ENCODE measurements at regions not wholly inside any gene's neighbourhood (a gene's known extent, or its start where the extent isn't known, plus 50 kb on each side); places are given as distances from the start of the nearest gene placed in this dataset.
A peak's percentile ranks its signal among the peaks of the same experiment; 100 is the strongest.
"Not testable (repeated sequence)": the region's sequence is repeated elsewhere in the genome, so short reads cannot be mapped to it uniquely, and the experiment has no call there.

- H3K4me1 ChIP-seq (ENCODE audit: control insufficient read depth, insufficient read depth, low read length), result no peaks in the 10 kb centered on the region
Observed at GRCh38 chr4:157701695-157701994, 471.2 kb downstream of the GASK1B start.

GRCh38 chr4:157700898-157701694 is 471.7 kb downstream of the GASK1B start:
- H3K27me3 ChIP-seq (ENCODE audit: control insufficient read depth in 1 of 2, insufficient read depth in 2 of 2, low read length in 2 of 2), result no peaks in the 10 kb centered on the region
- no peaks in the 10 kb centered on the region for H3K9me3 ChIP-seq (ENCODE audit: control insufficient read depth in 2 of 2, low read length in 2 of 2)
- H3K4me1 ChIP-seq (ENCODE audit: control insufficient read depth, insufficient read depth, low read length), result no peaks in the 10 kb centered on the region
- no peak overlapping the region for H3K4me3 ChIP-seq (ENCODE audit: low read length in 2 of 2)
- no peak overlapping the region for H3K27ac ChIP-seq (ENCODE audit: low read length)
- no peaks in the 10 kb centered on the region for H3K36me3 ChIP-seq (ENCODE audit: control insufficient read depth in 2 of 2, insufficient read depth in 2 of 2, low read length in 2 of 2)
- no peak overlapping the region for H3K9ac ChIP-seq (ENCODE audit: low read length in 2 of 2)

More at GRCh38 chr4:157701695-157701994, 471.2 kb downstream of the GASK1B start:
- H3K27me3 ChIP-seq (ENCODE audit: control insufficient read depth in 1 of 2, insufficient read depth in 2 of 2, low read length in 2 of 2), result no peaks in the 10 kb centered on the region
- H3K4me3 ChIP-seq (ENCODE audit: low read length in 2 of 2), result no peak overlapping the region
- no peaks in the 10 kb centered on the region for H3K9me3 ChIP-seq (ENCODE audit: control insufficient read depth in 2 of 2, low read length in 2 of 2)
- no peak overlapping the region for H3K9ac ChIP-seq (ENCODE audit: low read length in 2 of 2)
- H3K27ac ChIP-seq (ENCODE audit: low read length), result no peak overlapping the region
- H3K36me3 ChIP-seq (ENCODE audit: control insufficient read depth in 2 of 2, insufficient read depth in 2 of 2, low read length in 2 of 2), result no peaks in the 10 kb centered on the region

- Histone ChIP-seq H3K4me3 (ENCODE audit: low read length in 2 of 2) (no peak overlapping the region), H3K36me3 (ENCODE audit: control insufficient read depth in 2 of 2, insufficient read depth in 2 of 2, low read length in 2 of 2) (no peaks in the 10 kb centered on the region), H3K9ac (ENCODE audit: low read length in 2 of 2) (no peak overlapping the region), H3K9me3 (ENCODE audit: control insufficient read depth in 2 of 2, low read length in 2 of 2) (no peaks in the 10 kb centered on the region), H3K27ac (ENCODE audit: low read length) (no peak overlapping the region), H3K27me3 (ENCODE audit: control insufficient read depth in 1 of 2, insufficient read depth in 2 of 2, low read length in 2 of 2) (no peaks in the 10 kb centered on the region), H3K4me1 (ENCODE audit: control insufficient read depth, insufficient read depth, low read length) (no peaks in the 10 kb centered on the region)
Observed at GRCh38 chr4:157689476-157689875, 468.9 kb downstream of the GRIA2 start.

GRCh38 chr4:157687971-157688370 is 467.4 kb downstream of the GRIA2 start:
- no peaks in the 10 kb centered on the region for H3K4me1 ChIP-seq (ENCODE audit: control insufficient read depth, insufficient read depth, low read length)
- no peak overlapping the region for H3K9ac ChIP-seq (ENCODE audit: low read length in 2 of 2)
- H3K27ac ChIP-seq (ENCODE audit: low read length), result no peak overlapping the region
- H3K36me3 ChIP-seq (ENCODE audit: control insufficient read depth in 2 of 2, insufficient read depth in 2 of 2, low read length in 2 of 2), result no peaks in the 10 kb centered on the region
- H3K4me3 ChIP-seq (ENCODE audit: low read length in 2 of 2), result no peak overlapping the region
- no peaks in the 10 kb centered on the region for H3K27me3 ChIP-seq (ENCODE audit: control insufficient read depth in 1 of 2, insufficient read depth in 2 of 2, low read length in 2 of 2)
- no peaks in the 10 kb centered on the region for H3K9me3 ChIP-seq (ENCODE audit: control insufficient read depth in 2 of 2, low read length in 2 of 2)

- H3K4me3 ChIP-seq (ENCODE audit: low read length in 2 of 2); H3K27ac ChIP-seq (ENCODE audit: low read length); H3K27me3 ChIP-seq (ENCODE audit: control insufficient read depth in 1 of 2, insufficient read depth in 2 of 2, low read length in 2 of 2); H3K9me3 ChIP-seq (ENCODE audit: control insufficient read depth in 2 of 2, low read length in 2 of 2); H3K9ac ChIP-seq (ENCODE audit: low read length in 2 of 2); H3K4me1 ChIP-seq (ENCODE audit: control insufficient read depth, insufficient read depth, low read length); H3K36me3 ChIP-seq (ENCODE audit: control insufficient read depth in 2 of 2, insufficient read depth in 2 of 2, low read length in 2 of 2): not testable (repeated sequence)
Observed at GRCh38 chr4:157679326-157679725, 458.8 kb downstream of the GRIA2 start.

- H3K36me3 ChIP-seq (ENCODE audit: control insufficient read depth in 2 of 2, insufficient read depth in 2 of 2, low read length in 2 of 2), result no peaks in the 10 kb centered on the region
- no peaks in the 10 kb centered on the region for H3K9me3 ChIP-seq (ENCODE audit: control insufficient read depth in 2 of 2, low read length in 2 of 2)
- H3K27me3 ChIP-seq (ENCODE audit: control insufficient read depth in 1 of 2, insufficient read depth in 2 of 2, low read length in 2 of 2), result no peaks in the 10 kb centered on the region
- no peak overlapping the region for H3K4me3 ChIP-seq (ENCODE audit: low read length in 2 of 2)
- H3K27ac ChIP-seq (ENCODE audit: low read length), result no peak overlapping the region
- no peak overlapping the region for H3K9ac ChIP-seq (ENCODE audit: low read length in 2 of 2)
- no peaks in the 10 kb centered on the region for H3K4me1 ChIP-seq (ENCODE audit: control insufficient read depth, insufficient read depth, low read length)
Observed at GRCh38 chr4:157678478-157678877, 457.9 kb downstream of the GRIA2 start.

- Histone ChIP-seq H3K27me3 (ENCODE audit: control insufficient read depth in 1 of 2, insufficient read depth in 2 of 2, low read length in 2 of 2) (no peaks in the 10 kb centered on the region), H3K4me1 (ENCODE audit: control insufficient read depth, insufficient read depth, low read length) (no peaks in the 10 kb centered on the region), H3K9ac (ENCODE audit: low read length in 2 of 2) (no peak overlapping the region), H3K9me3 (ENCODE audit: control insufficient read depth in 2 of 2, low read length in 2 of 2) (no peaks in the 10 kb centered on the region), H3K27ac (ENCODE audit: low read length) (no peak overlapping the region), H3K36me3 (ENCODE audit: control insufficient read depth in 2 of 2, insufficient read depth in 2 of 2, low read length in 2 of 2) (no peaks in the 10 kb centered on the region), H3K4me3 (ENCODE audit: low read length in 2 of 2) (peak overlapping the region; percentile 3 to 30)
Observed at GRCh38 chr4:157674699-157675098, 454.2 kb downstream of the GRIA2 start.

GRCh38 chr4:157667836-157668235 is 447.3 kb downstream of the GRIA2 start:
- H3K4me3 ChIP-seq (ENCODE audit: low read length in 2 of 2), result no peak overlapping the region
- H3K36me3 ChIP-seq (ENCODE audit: control insufficient read depth in 2 of 2, insufficient read depth in 2 of 2, low read length in 2 of 2), result no peaks in the 10 kb centered on the region
- H3K27ac ChIP-seq (ENCODE audit: low read length), result no peak overlapping the region
- no peak overlapping the region for H3K9ac ChIP-seq (ENCODE audit: low read length in 2 of 2)
- no peaks in the 10 kb centered on the region for H3K4me1 ChIP-seq (ENCODE audit: control insufficient read depth, insufficient read depth, low read length)
- H3K27me3 ChIP-seq (ENCODE audit: control insufficient read depth in 1 of 2, insufficient read depth in 2 of 2, low read length in 2 of 2), result no peaks in the 10 kb centered on the region
- H3K9me3 ChIP-seq (ENCODE audit: control insufficient read depth in 2 of 2, low read length in 2 of 2), result no peaks in the 10 kb centered on the region

- Histone ChIP-seq H3K4me3 (ENCODE audit: low read length in 2 of 2) (no peak overlapping the region), H3K36me3 (ENCODE audit: control insufficient read depth in 2 of 2, insufficient read depth in 2 of 2, low read length in 2 of 2) (no peaks in the 10 kb centered on the region), H3K27ac (ENCODE audit: low read length) (no peak overlapping the region), H3K9ac (ENCODE audit: low read length in 2 of 2) (no peak overlapping the region), H3K27me3 (ENCODE audit: control insufficient read depth in 1 of 2, insufficient read depth in 2 of 2, low read length in 2 of 2) (no peaks in the 10 kb centered on the region), H3K4me1 (ENCODE audit: control insufficient read depth, insufficient read depth, low read length) (no peaks in the 10 kb centered on the region), H3K9me3 (ENCODE audit: control insufficient read depth in 2 of 2, low read length in 2 of 2) (no peaks in the 10 kb centered on the region)
Observed at GRCh38 chr4:157664726-157665125, 444.2 kb downstream of the GRIA2 start.

GRCh38 chr4:157655096-157655809 is 434.7 kb downstream of the GRIA2 start:
- Histone ChIP-seq H3K9me3 (ENCODE audit: control insufficient read depth in 2 of 2, low read length in 2 of 2) (no peaks in the 10 kb centered on the region), H3K4me3 (ENCODE audit: low read length in 2 of 2) (no peak overlapping the region)

GRCh38 chr4:157643257-157643656 is 422.7 kb downstream of the GRIA2 start:
- H3K27ac ChIP-seq (ENCODE audit: low read length), result no peak overlapping the region
- H3K9me3 ChIP-seq (ENCODE audit: control insufficient read depth in 2 of 2, low read length in 2 of 2), result no peaks in the 10 kb centered on the region
- no peaks in the 10 kb centered on the region for H3K36me3 ChIP-seq (ENCODE audit: control insufficient read depth in 2 of 2, insufficient read depth in 2 of 2, low read length in 2 of 2)
- H3K4me3 ChIP-seq (ENCODE audit: low read length in 2 of 2), result no peak overlapping the region
- no peak overlapping the region for H3K9ac ChIP-seq (ENCODE audit: low read length in 2 of 2)
- no peaks in the 10 kb centered on the region for H3K4me1 ChIP-seq (ENCODE audit: control insufficient read depth, insufficient read depth, low read length)
- H3K27me3 ChIP-seq (ENCODE audit: control insufficient read depth in 1 of 2, insufficient read depth in 2 of 2, low read length in 2 of 2), result no peaks in the 10 kb centered on the region

More at GRCh38 chr4:157655096-157655809, 434.7 kb downstream of the GRIA2 start:
- H3K4me1 ChIP-seq (ENCODE audit: control insufficient read depth, insufficient read depth, low read length), result no peaks in the 10 kb centered on the region
- H3K36me3 ChIP-seq (ENCODE audit: control insufficient read depth in 2 of 2, insufficient read depth in 2 of 2, low read length in 2 of 2), result no peaks in the 10 kb centered on the region
- H3K27me3 ChIP-seq (ENCODE audit: control insufficient read depth in 1 of 2, insufficient read depth in 2 of 2, low read length in 2 of 2), result no peaks in the 10 kb centered on the region
- no peak overlapping the region for H3K27ac ChIP-seq (ENCODE audit: low read length)
- H3K9ac ChIP-seq (ENCODE audit: low read length in 2 of 2), result no peak overlapping the region
